ENCODE measurements at regions not wholly inside any gene's neighbourhood (a gene's known extent, or its start where the extent isn't known, plus 50 kb on each side); places are given as distances from the start of the nearest gene placed in this dataset.

- no peak for TF ChIP-seq CTCF (conservative IDR thresholded peaks at IDR 0.05; ENCODE audit: low read depth, low read length)
- TF ChIP-seq EZH2 (IDR thresholded peaks at IDR 0.05; ENCODE audit: borderline replicate concordance, low read depth, low read length, poor library complexity, severe bottlenecking), result no peak
Measured at GRCh38 chr4:180792541-180792940, 1450.7 kb upstream of the TENM3 start.
